GM23338 (cell line): ENCODE measurements at regions not wholly inside any gene's neighbourhood (a gene's known extent, or its start where the extent isn't known, plus 50 kb on each side); places are given as distances from the start of the nearest gene placed in this dataset.

ENCODE experiments used
- ATAC-seq: fragments of 200-7000 bp; cut with Tn5 transposase; 3 replicates; pipeline ENCODE4 v1.9.1; 2020
- DNase-seq: peaks from one replicate; pipeline ENCODE4 v3.0.0-alpha.2; 2015; ENCODE audit warnings: low spot score
- H2AFZ ChIP-seq: fragments of 200-600 bp; sonication (generic); 2 replicates; pipeline ENCODE4 v1.8.0; 2016; ENCODE audit warnings: antibody characterized with exemption, mild to moderate bottlenecking, moderate library complexity
- H3F3A ChIP-seq: fragments of 200-600 bp; sonication (generic); replicated peaks from 2 replicates; pipeline ENCODE4 v1.8.0; 2017; ENCODE audit warnings: antibody characterized with exemption, mixed run types, low read depth
- H3K27ac ChIP-seq: fragments of 200-600 bp; sonication (generic); 2 replicates; pipeline ENCODE4 v1.6.1; 2016; ENCODE audit warnings: low read depth
- H3K27me3 ChIP-seq: fragments of 200-600 bp; sonication (generic); 2 replicates; pipeline ENCODE4 v1.8.0; 2016; ENCODE audit warnings: mild to moderate bottlenecking, mixed run types, moderate library complexity; ENCODE audit not compliant: insufficient read depth
- H3K36me3 ChIP-seq: fragments of 200-600 bp; sonication (generic); 2 replicates; pipeline ENCODE4 v1.8.0; 2016; ENCODE audit warnings: mild to moderate bottlenecking; ENCODE audit not compliant: insufficient read depth
- H3K4me1 ChIP-seq: fragments of 200-600 bp; sonication (generic); 2 replicates; pipeline ENCODE4 v1.8.0; 2016; ENCODE audit warnings: mild to moderate bottlenecking, moderate library complexity; ENCODE audit not compliant: insufficient read depth
- H3K4me2 ChIP-seq: fragments of 200-600 bp; sonication (generic); 2 replicates; pipeline ENCODE4 v1.7.1; 2017; ENCODE audit warnings: mixed run types
- H3K4me3 ChIP-seq: fragments of 200-600 bp; sonication (generic); 2 replicates; pipeline ENCODE4 v1.6.1; 2016; ENCODE audit warnings: mixed run types
- H3K79me2 ChIP-seq: fragments of 200-600 bp; sonication (generic); replicated peaks from 2 replicates; pipeline ENCODE4 v1.8.0; 2017; ENCODE audit warnings: mild to moderate bottlenecking; ENCODE audit not compliant: insufficient read depth
- H3K9me2 ChIP-seq: fragments of 200-600 bp; sonication (generic); 2 replicates; pipeline ENCODE4 v1.8.0; 2017; ENCODE audit not compliant: insufficient read depth
- H4K20me1 ChIP-seq: fragments of 200-600 bp; sonication (generic); replicated peaks from 2 replicates; pipeline ENCODE4 v1.8.0; 2017; ENCODE audit warnings: mild to moderate bottlenecking; ENCODE audit not compliant: insufficient read depth
- H3K27ac Mint-ChIP-seq: 2 replicates; pipeline ENCODE4 v1.8.0; 2020; ENCODE audit warnings: inconsistent platforms, mild to moderate bottlenecking, moderate library complexity, mixed read lengths
- H3K27me3 Mint-ChIP-seq: 3 replicates; pipeline ENCODE4 v1.8.0; 2022; ENCODE audit warnings: low read depth, mild to moderate bottlenecking, moderate library complexity, mixed read lengths, inconsistent platforms; ENCODE audit not compliant: insufficient read depth, poor library complexity
- H3K36me3 Mint-ChIP-seq: 3 replicates; pipeline ENCODE4 v1.8.0; 2021; ENCODE audit warnings: low read depth, mild to moderate bottlenecking, inconsistent platforms, moderate library complexity, mixed read lengths
- H3K4me1 Mint-ChIP-seq: 3 replicates; pipeline ENCODE4 v1.8.0; 2020; ENCODE audit warnings: mild to moderate bottlenecking, inconsistent platforms, mixed read lengths
- H3K4me3 Mint-ChIP-seq: 3 replicates; pipeline ENCODE4 v1.8.0; 2021; ENCODE audit warnings: moderate library complexity, mild to moderate bottlenecking, inconsistent platforms, mixed read lengths
- H3K9me3 Mint-ChIP-seq: 3 replicates; pipeline ENCODE4 v1.8.0; 2020; ENCODE audit warnings: moderate library complexity, mild to moderate bottlenecking, inconsistent platforms, mixed read lengths
- CREB1 ChIP-seq: fragments of 250-450 bp; sonication (Bioruptor Pico); IDR thresholded peaks from 2 replicates; pipeline ENCODE4 v1.5.0; 2020; ENCODE audit warnings: low read depth, mild to moderate bottlenecking, moderate library complexity
- CTCF ChIP-seq, 2 experiments: fragments of 200-600 bp in 1 of 2; sonication (generic) in 1 of 2; conservative IDR thresholded peaks; 2 replicates each; pipeline versions ENCODE4 v1.5.1 to v1.6.1; 2016 to 2017; ENCODE audit warnings: antibody characterized with exemption in 2 of 2, low read depth in 2 of 2, mild to moderate bottlenecking in 2 of 2, moderate library complexity in 1 of 2
- ETS1 ChIP-seq: IDR thresholded peaks from 2 replicates; pipeline ENCODE4 v1.6.1; 2016; ENCODE audit warnings: antibody characterized with exemption
- EZH2 ChIP-seq: fragments of 200-600 bp; sonication (generic); IDR thresholded peaks from one replicate; pipeline ENCODE4 v1.8.0; 2017; ENCODE audit warnings: antibody characterized with exemption, mild to moderate bottlenecking, low read depth; ENCODE audit not compliant: unreplicated experiment
- EZH2phosphoT487 ChIP-seq: fragments of 200-600 bp; sonication (generic); IDR thresholded peaks from one replicate; pipeline ENCODE4 v1.8.1; 2018; ENCODE audit warnings: antibody characterized with exemption; ENCODE audit not compliant: unreplicated experiment
- JUNB ChIP-seq: IDR thresholded peaks from one replicate; pipeline ENCODE4 v1.6.1; 2016; ENCODE audit warnings: antibody characterized with exemption; ENCODE audit not compliant: unreplicated experiment
- NANOG ChIP-seq: IDR thresholded peaks from 2 replicates; pipeline ENCODE4 v1.6.1; 2016; ENCODE audit warnings: antibody characterized with exemption, borderline replicate concordance
- POLR2AphosphoS5 ChIP-seq: IDR thresholded peaks from 2 replicates; pipeline ENCODE4 v1.6.1; 2016; ENCODE audit warnings: antibody characterized with exemption, low read depth
- REST ChIP-seq: IDR thresholded peaks from one replicate; pipeline ENCODE4 v1.6.1; 2018; ENCODE audit warnings: antibody characterized with exemption; ENCODE audit not compliant: unreplicated experiment
- STAT1 ChIP-seq: IDR thresholded peaks from one replicate; pipeline ENCODE4 v1.6.1; 2016; ENCODE audit warnings: antibody characterized with exemption; ENCODE audit not compliant: unreplicated experiment
- ZNF114 ChIP-seq: fragments of 250-450 bp; sonication (Bioruptor Pico); IDR thresholded peaks from 2 replicates; pipeline ENCODE4 v1.5.0; 2020; ENCODE audit warnings: mild to moderate bottlenecking, moderate library complexity
- ZNF331 ChIP-seq: fragments of 250-450 bp; sonication (Bioruptor Pico); IDR thresholded peaks from 2 replicates; pipeline ENCODE4 v1.5.0; 2020; ENCODE audit warnings: low read depth, mild to moderate bottlenecking, moderate library complexity
- ZNF462 ChIP-seq: fragments of 250-450 bp; sonication (Bioruptor Pico); IDR thresholded peaks from 2 replicates; pipeline ENCODE4 v1.5.0; 2020; ENCODE audit warnings: mild to moderate bottlenecking, moderate library complexity

- Histone ChIP-seq H3K9me2 (peaks cover 7% of the 10 kb centered on the region; the same call in 1 of the 2 replicates), H3K27ac (no peak overlapping the region), H3K4me3 (no peak overlapping the region), H3F3A (no peaks in the 10 kb centered on the region), H3K4me1 (no peaks in the 10 kb centered on the region), H2AFZ (no peak overlapping the region), H3K27me3 (no peaks in the 10 kb centered on the region), H3K79me2 (no peaks in the 10 kb centered on the region), H4K20me1 (no peaks in the 10 kb centered on the region), H3K36me3 (0 out of 2 replicates have a peak, but pooled peaks cover 2% of the 10 kb centered on the region), H3K4me2 (no peak overlapping the region)
- no peaks in the 10 kb centered on the region for H3K27me3 Mint-ChIP-seq
- TF ChIP-seq NANOG (no peak), ZNF331 (CRISPR knock-in tag) (no peak), POLR2AphosphoS5 (no peak), EZH2phosphoT487 (no peak), STAT1 (no peak), ZNF114 (no peak), CTCF (conservative IDR thresholded peaks at IDR 0.05; ENCODE audit: low read depth in 2 of 2) (no peak), REST (no peak), ZNF462 (CRISPR knock-in tag) (no peak), ETS1 (no peak), JUNB (no peak), EZH2 (no peak), CREB1 (CRISPR knock-in tag) (no peak)
- DNase-seq (no peak), ATAC-seq (no peak)
- peaks cover 43% of the 10 kb centered on the region for H3K36me3 Mint-ChIP-seq
- H3K27ac Mint-ChIP-seq, result no peak overlapping the region
- no peak overlapping the region for H3K4me3 Mint-ChIP-seq
- no peaks in the 10 kb centered on the region; the same call in 2 of the 3 replicates for H3K4me1 Mint-ChIP-seq
- peaks cover 67% of the 10 kb centered on the region for H3K9me3 Mint-ChIP-seq
Measured at GRCh38 chr13:31639443-31640163, 99.7 kb upstream of the RXFP2 start.
